ENCODE measurements at regions not wholly inside any gene's neighbourhood (a gene's known extent, or its start where the extent isn't known, plus 50 kb on each side); places are given as distances from the start of the nearest gene placed in this dataset.

- no peak overlapping the region for H3K4me3 ChIP-seq
- intact Hi-C loops (cut with DNase I): no loop called here
- TF ChIP-seq CTCF (IDR thresholded peaks at IDR 0.05): no peak
- H3K9me3 ChIP-seq: no peaks in the 10 kb centered on the region
- no peaks in the 10 kb centered on the region for H3K27me3 ChIP-seq
- H3K36me3 ChIP-seq: no peaks in the 10 kb centered on the region
- no peaks in the 10 kb centered on the region for H3K4me1 ChIP-seq
- no peak for DNase-seq
- H3K9ac ChIP-seq (ENCODE audit: low read depth in 2 of 2, low read length in 2 of 2): no peak overlapping the region
- H3K27ac ChIP-seq: no peak overlapping the region
These were observed 60.8 kb upstream of the PRKACB start for GRCh38 chr1:84083307-84083706.

- Histone ChIP-seq H3K27me3 (no peaks in the 10 kb centered on the region), H3K36me3 (no peaks in the 10 kb centered on the region), H3K27ac (peak overlapping the region; percentile 73), H3K9me3 (no peaks in the 10 kb centered on the region), H3K9ac (ENCODE audit: low read depth in 2 of 2, low read length in 2 of 2) (no peak overlapping the region), H3K4me1 (no peaks in the 10 kb centered on the region), H3K4me3 (peak overlapping the region; percentile 78)
- no peak for DNase-seq
- intact Hi-C loops (cut with DNase I): no loop called here
- TF ChIP-seq CTCF (IDR thresholded peaks at IDR 0.05): no peak
These were observed 65.2 kb upstream of the PRKACB start for GRCh38 chr1:84078842-84079202.

GRCh38 chr1:84078108-84078841 is 65.8 kb upstream of the PRKACB start:
- no peak for TF ChIP-seq CTCF (IDR thresholded peaks at IDR 0.05)
- no peaks in the 10 kb centered on the region for H3K27me3 ChIP-seq
- no peaks in the 10 kb centered on the region for H3K36me3 ChIP-seq
- H3K27ac ChIP-seq: peak overlapping the region; percentile 73
- peak overlapping the region; percentile 78 for H3K4me3 ChIP-seq
- DNase-seq: peak; percentile 37
- H3K9ac ChIP-seq (ENCODE audit: low read depth in 2 of 2, low read length in 2 of 2): peak overlapping the region; percentile 44 to 82
- intact Hi-C loops (cut with DNase I): no loop called here
- no peaks in the 10 kb centered on the region for H3K9me3 ChIP-seq
- H3K4me1 ChIP-seq: no peaks in the 10 kb centered on the region

- intact Hi-C loops (cut with DNase I): no loop called here
- no peaks in the 10 kb centered on the region for H3K4me1 ChIP-seq
These were observed 66.5 kb upstream of the PRKACB start for GRCh38 chr1:84077476-84078107.

GRCh38 chr1:84073266-84073665 is 70.8 kb upstream of the PRKACB start:
- Histone ChIP-seq H3K9ac (ENCODE audit: low read depth in 2 of 2, low read length in 2 of 2) (no peak overlapping the region), H3K9me3 (no peaks in the 10 kb centered on the region), H3K4me1 (no peaks in the 10 kb centered on the region), H3K36me3 (no peaks in the 10 kb centered on the region), H3K27ac (no peak overlapping the region), H3K4me3 (no peak overlapping the region), H3K27me3 (no peaks in the 10 kb centered on the region)
- TF ChIP-seq CTCF (IDR thresholded peaks at IDR 0.05): no peak
- intact Hi-C loops (cut with DNase I): no loop called here
- no peak for DNase-seq

More at GRCh38 chr1:84077476-84078107, 66.5 kb upstream of the PRKACB start:
- peak; percentile 60 for DNase-seq
- peak overlapping the region; percentile 78 for H3K4me3 ChIP-seq
- no peaks in the 10 kb centered on the region for H3K36me3 ChIP-seq
- no peaks in the 10 kb centered on the region for H3K9me3 ChIP-seq
- peak overlapping the region; percentile 40 to 82 for H3K9ac ChIP-seq (ENCODE audit: low read depth in 2 of 2, low read length in 2 of 2)
- no peak for TF ChIP-seq CTCF (IDR thresholded peaks at IDR 0.05)
- H3K27ac ChIP-seq: peak overlapping the region; percentile 73
- no peaks in the 10 kb centered on the region for H3K27me3 ChIP-seq
